ENCODE measurements at regions not wholly inside any gene's neighbourhood (a gene's known extent, or its start where the extent isn't known, plus 50 kb on each side); places are given as distances from the start of the nearest gene placed in this dataset.

- no peaks in the 10 kb centered on the region for H3K9me3 ChIP-seq (replicated peaks; ENCODE audit: control insufficient read depth, insufficient read depth, low read length)
- H3K9me1 ChIP-seq (replicated peaks; ENCODE audit: control insufficient read depth, extremely low read depth, insufficient read depth, low read length): no peaks in the 10 kb centered on the region
- H2AFZ ChIP-seq (ENCODE audit: low read depth, low read length): no peak overlapping the region
- intact Hi-C loops (cut with micrococcal nuclease) (no loop called here), dilution Hi-C loops (cut with MboI; ENCODE audit: extremely low pct_ligation_motif_present, low sequenced_read_pairs) (no loop called here)
- POLR2A ChIA-PET: no interaction called here
- peaks cover 6 to 13% of the 10 kb centered on the region in 2 experiments for H3K27me3 ChIP-seq (ENCODE audit: control insufficient read depth in 2 of 2, insufficient read depth in 2 of 2, low read length in 2 of 2)
- no peak overlapping the region for H3K9ac ChIP-seq (replicated peaks; ENCODE audit: extremely low read depth, insufficient read depth, low read length)
- FAIRE-seq (no peak), DNase-seq (ENCODE audit: low read depth, low spot score) (no peak)
- CTCF ChIA-PET: interaction anchor here (0.9 to 1.5 kb wide), 2 partner anchors 13 to 177 kb away, joined by 3 to 4 read pairs; no protein-coding TSS in a partner anchor
- TF ChIP-seq EZH2 (IDR thresholded peaks at IDR 0.05; ENCODE audit: borderline replicate concordance, low read depth, low read length, severe bottlenecking) (no peak), JUN (IDR thresholded peaks at IDR 0.05; ENCODE audit: borderline replicate concordance, insufficient read depth, insufficient read length, low read depth) (no peak), POLR2AphosphoS5 (IDR thresholded peaks at IDR 0.05; ENCODE audit: insufficient read depth, low read depth, low read length) (no peak), MAX (IDR thresholded peaks at IDR 0.05; ENCODE audit: insufficient read depth, insufficient read length) (no peak), FOS (IDR thresholded peaks at IDR 0.05; ENCODE audit: borderline replicate concordance, insufficient read depth, low read length) (no peak), GATA2 (IDR thresholded peaks at IDR 0.05; ENCODE audit: insufficient read depth, insufficient read length, low read depth, low read length) (no peak)
- TF ChIP-seq, protein P1, sequence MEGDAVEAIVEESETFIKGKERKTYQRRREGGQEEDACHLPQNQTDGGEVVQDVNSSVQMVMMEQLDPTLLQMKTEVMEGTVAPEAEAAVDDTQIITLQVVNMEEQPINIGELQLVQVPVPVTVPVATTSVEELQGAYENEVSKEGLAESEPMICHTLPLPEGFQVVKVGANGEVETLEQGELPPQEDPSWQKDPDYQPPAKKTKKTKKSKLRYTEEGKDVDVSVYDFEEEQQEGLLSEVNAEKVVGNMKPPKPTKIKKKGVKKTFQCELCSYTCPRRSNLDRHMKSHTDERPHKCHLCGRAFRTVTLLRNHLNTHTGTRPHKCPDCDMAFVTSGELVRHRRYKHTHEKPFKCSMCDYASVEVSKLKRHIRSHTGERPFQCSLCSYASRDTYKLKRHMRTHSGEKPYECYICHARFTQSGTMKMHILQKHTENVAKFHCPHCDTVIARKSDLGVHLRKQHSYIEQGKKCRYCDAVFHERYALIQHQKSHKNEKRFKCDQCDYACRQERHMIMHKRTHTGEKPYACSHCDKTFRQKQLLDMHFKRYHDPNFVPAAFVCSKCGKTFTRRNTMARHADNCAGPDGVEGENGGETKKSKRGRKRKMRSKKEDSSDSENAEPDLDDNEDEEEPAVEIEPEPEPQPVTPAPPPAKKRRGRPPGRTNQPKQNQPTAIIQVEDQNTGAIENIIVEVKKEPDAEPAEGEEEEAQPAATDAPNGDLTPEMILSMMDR (IDR thresholded peaks at IDR 0.05; ENCODE audit: extremely low read depth in 1 of 2, insufficient read depth in 1 of 2, low read depth in 1 of 2, low read length in 2 of 2): no peak
- no peaks in the 10 kb centered on the region for H3K36me3 ChIP-seq (ENCODE audit: control insufficient read depth in 2 of 2, extremely low read depth in 1 of 2, insufficient read depth in 2 of 2, low read length in 2 of 2)
- BruUV-seq (replicated peaks): no TSS peak
- H3K4me1 ChIP-seq (ENCODE audit: control insufficient read depth, extremely low read depth, insufficient read depth, low read length): no peaks in the 10 kb centered on the region
- H3K79me2 ChIP-seq (ENCODE audit: control insufficient read depth, insufficient read depth, low read length): no peaks in the 10 kb centered on the region
- H3K4me3 ChIP-seq (replicated peaks in 1 of 3; ENCODE audit: insufficient read depth in 1 of 3, low read depth in 1 of 3, low read length in 3 of 3): no peak overlapping the region
- no peaks in the 10 kb centered on the region for H4K20me1 ChIP-seq (replicated peaks; ENCODE audit: control insufficient read depth, extremely low read depth, insufficient read depth, low read length)
- no peak overlapping the region for H3K4me2 ChIP-seq (ENCODE audit: insufficient read depth, low read length)
- H3K27ac ChIP-seq (ENCODE audit: insufficient read depth, low read depth, low read length): no peak overlapping the region
Observed at GRCh38 chr6:43898358-43899131, 128.5 kb downstream of the VEGFA start.

All from endothelial cell of umbilical vein (primary cell).